GM12878 (cell line): ENCODE measurements at regions not wholly inside any gene's neighbourhood (a gene's known extent, or its start where the extent isn't known, plus 50 kb on each side); places are given as distances from the start of the nearest gene placed in this dataset.

ENCODE experiments used
- ATAC-seq: fragments of 200-7000 bp; cut with Tn5 transposase; 3 replicates; pipeline ENCODE4 v1.9.1; 2020; ENCODE audit warnings: mild to moderate bottlenecking, moderate library complexity
- BruUV-seq: library from RNA; stranded (reverse); fragments of 400-500 nt; replicated peaks from 2 replicates; lab custom pipeline; 2021; lab: Mats Ljungman, UMichigan
- CTCF ChIA-PET: fragments of 300-600 bp; sonication (Branson Sonifier 250); formaldehyde crosslinking; extraction: SDS; loops from one replicate; lab custom pipeline; 2021; ENCODE audit warnings: inconsistent platforms; lab: Yijun Ruan, JAX
- POLR2A ChIA-PET: fragments of 350-600 bp; formaldehyde crosslinking; extraction: SDS; loops from one replicate; lab custom pipeline; 2021; ENCODE audit warnings: inconsistent platforms; lab: Charles Lee
- RAD21 ChIA-PET: fragments of 300-600 bp; sonication (Branson Sonifier 250); formaldehyde crosslinking; loops from one replicate; lab custom pipeline; 2023; ENCODE audit warnings: antibody characterized with exemption; ENCODE audit not compliant: unreplicated experiment; lab: Charles Lee
- SMC1A ChIA-PET: fragments of 300-600 bp; sonication (Branson Sonifier 250); formaldehyde crosslinking; loops from one replicate; lab custom pipeline; 2023; ENCODE audit not compliant: unreplicated experiment, uncharacterized antibody; lab: Charles Lee
- DNase-seq: peaks from one replicate; pipeline ENCODE4 v3.0.0-alpha.2; 2011; ENCODE audit warnings: low read depth, low spot score
- FAIRE-seq: peaks from 3 replicates; lab custom pipeline; 2011; peaks lifted over from hg19 to GRCh38; lab: Jason Lieb, UNC
- H2AFZ ChIP-seq: 2 replicates; pipeline ENCODE4 v1.6.0; 2011; ENCODE audit warnings: low read depth, low read length, control low read depth; ENCODE audit not compliant: control insufficient read depth
- H3K27ac ChIP-seq: 2 replicates; pipeline ENCODE4 v1.5.1; 2011; ENCODE audit warnings: control low read depth; ENCODE audit not compliant: control insufficient read depth, insufficient read depth
- H3K27me3 ChIP-seq, 2 experiments: replicated peaks in 1 of 2; 2 replicates each; pipeline versions ENCODE4 v1.6.0 to v1.6.1; 2011; ENCODE audit warnings: low read length in 1 of 2; ENCODE audit not compliant: control insufficient read depth in 2 of 2, insufficient read depth in 2 of 2
- H3K36me3 ChIP-seq, 2 experiments: 2 replicates each; pipeline ENCODE4 v1.5.1; 2011; ENCODE audit warnings: low read length in 1 of 2; ENCODE audit not compliant: control insufficient read depth in 2 of 2, insufficient read depth in 2 of 2
- H3K4me1 ChIP-seq: 2 replicates; pipeline ENCODE4 v1.6.1; 2011; ENCODE audit warnings: mild to moderate bottlenecking, low read length, moderate library complexity, mixed read lengths; ENCODE audit not compliant: control insufficient read depth, insufficient read depth
- H3K4me2 ChIP-seq: 2 replicates; pipeline ENCODE4 v1.6.0; 2011; ENCODE audit warnings: control low read depth; ENCODE audit not compliant: control insufficient read depth, insufficient read depth
- H3K4me3 ChIP-seq: fragments of 200-600 bp; sonication (generic); 2 replicates; pipeline ENCODE4 v1.5.1; 2016
- H3K79me2 ChIP-seq: 2 replicates; pipeline ENCODE4 v1.6.0; 2011; ENCODE audit warnings: low read length; ENCODE audit not compliant: control insufficient read depth, insufficient read depth
- H3K9ac ChIP-seq: 2 replicates; pipeline ENCODE4 v1.8.0; 2011; ENCODE audit warnings: low read length, control low read depth, mixed read lengths; ENCODE audit not compliant: control insufficient read depth, insufficient read depth
- H3K9me3 ChIP-seq: replicated peaks from 3 replicates; pipeline ENCODE4 v1.5.1; 2011; ENCODE audit warnings: mild to moderate bottlenecking, low read length; ENCODE audit not compliant: control insufficient read depth, insufficient read depth
- H4K20me1 ChIP-seq: 2 replicates; pipeline ENCODE4 v1.6.0; 2011; ENCODE audit not compliant: control insufficient read depth, insufficient read depth
- FOS ChIP-seq: IDR thresholded peaks from 3 replicates; pipeline ENCODE4 v1.6.1; 2011; ENCODE audit warnings: borderline replicate concordance; ENCODE audit not compliant: insufficient read length; ENCODE audit errors: extremely low read depth
- MTA3 ChIP-seq: IDR thresholded peaks from 2 replicates; pipeline ENCODE4 v1.6.1; 2012; ENCODE audit warnings: low read length, inconsistent platforms, borderline replicate concordance
- NR2C1 ChIP-seq: fragments of 450-650 bp; IDR thresholded peaks from 2 replicates; pipeline ENCODE4 v1.6.1; 2017; ENCODE audit warnings: antibody characterized with exemption, mild to moderate bottlenecking, moderate library complexity
- RUNX3 ChIP-seq: IDR thresholded peaks from 2 replicates; pipeline ENCODE4 v1.6.1; 2012; ENCODE audit warnings: low read length, inconsistent platforms
- TBL1XR1 ChIP-seq: IDR thresholded peaks from 2 replicates; pipeline ENCODE4 v1.6.1; 2012; ENCODE audit warnings: low read depth, low read length, improper control_type of control experiment
- YY1 ChIP-seq: IDR thresholded peaks from 2 replicates; pipeline ENCODE4 v1.6.1; 2011; ENCODE audit warnings: low read depth, mild to moderate bottlenecking, low read length
- WGBS: methylation state at CpG from one replicate; pipeline ENCODE4 v1.1.6; 2016; ENCODE audit warnings: low lambda C conversion rate; ENCODE audit not compliant: insufficient replicate concordance, insufficient coverage; ENCODE audit errors: missing lambda C conversion rate; 5-methylcytosine and 5-hydroxymethylcytosine counted together
- in situ Hi-C: fragments of 300-500 bp; cut with MboI; formaldehyde crosslinking; loops from 9 replicates; pipeline ENCODE4 v1.14.3; 2018; ENCODE audit warnings: mixed read lengths
- intact Hi-C: fragments of 100-400 bp; cut with micrococcal nuclease; formaldehyde crosslinking; loops from one replicate; pipeline ENCODE4 v1.14.2; 2022; ENCODE audit not compliant: unreplicated experiment

GRCh38 chr1:59079434-59080140 lies 217.3 kb upstream of the FGGY start:
- in situ Hi-C loops = no loop called here
- ATAC-seq = no peak
- Histone ChIP-seq H3K9me3 (no peaks in the 10 kb centered on the region), H3K27me3 (no peaks in the 10 kb centered on the region), H3K9ac (no peak overlapping the region), H2AFZ (no peak overlapping the region), H3K4me1 (0 out of 2 replicates have a peak, but pooled peaks cover 5% of the 10 kb centered on the region), H3K79me2 (no peaks in the 10 kb centered on the region), H3K36me3 (no peaks in the 10 kb centered on the region), H3K4me3 (no peak overlapping the region), H4K20me1 (no peaks in the 10 kb centered on the region), H3K27ac (no peak overlapping the region), H3K4me2 (no peak overlapping the region)
- WGBS = 2% methylated on average over 3 of the region's 3 CpGs
- SMC1A ChIA-PET = interaction anchor here (1.5 to 2.2 kb wide), 2 partner anchors 8 to 59 kb away, joined by 4 to 10 read pairs; no protein-coding TSS in a partner anchor
- FAIRE-seq = no peak
- BruUV-seq = no TSS peak
- intact Hi-C loops = no loop called here
- no peak for DNase-seq
- POLR2A ChIA-PET = no interaction called here
- RAD21 ChIA-PET = no interaction called here
- CTCF ChIA-PET = no interaction called here
- TF ChIP-seq NR2C1 (no peak), YY1 (no peak), TBL1XR1 (no peak), FOS (no peak), MTA3 (no peak)

GRCh38 chr1:59081181-59081580 lies 215.7 kb upstream of the FGGY start:
- no peak overlapping the region for H3K9ac ChIP-seq
- FAIRE-seq = no peak
- 0 out of 2 replicates have a peak, but pooled peaks cover 5% of the 10 kb centered on the region for H3K4me1 ChIP-seq
- ChIA-PET RAD21 (no interaction called here), SMC1A (interaction anchor here (1.0 to 2.2 kb wide), 2 partner anchors 10 to 13 kb away, joined by 4 to 10 read pairs; no protein-coding TSS in a partner anchor), CTCF (interaction anchor here (0.6 kb wide), 1 partner anchor 88 kb away, joined by 3 read pairs; no protein-coding TSS in a partner anchor), POLR2A (no interaction called here)
- H3K4me3 ChIP-seq = no peak overlapping the region
- H3K36me3 ChIP-seq = no peaks in the 10 kb centered on the region
- no peaks in the 10 kb centered on the region for H3K79me2 ChIP-seq
- BruUV-seq = no TSS peak
- intact Hi-C loops (no loop called here), in situ Hi-C loops (no loop called here)
- no peak overlapping the region for H2AFZ ChIP-seq
- H4K20me1 ChIP-seq = no peaks in the 10 kb centered on the region
- H3K27me3 ChIP-seq = no peaks in the 10 kb centered on the region
- no peak for ATAC-seq
- no peaks in the 10 kb centered on the region for H3K9me3 ChIP-seq
- 100% methylated on average over 1 of the region's 1 CpG for WGBS
- no peak for TF ChIP-seq TBL1XR1
- no peak for TF ChIP-seq RUNX3
- no peak overlapping the region for H3K4me2 ChIP-seq
- no peak for DNase-seq
- H3K27ac ChIP-seq = no peak overlapping the region
